ENCODE measurements at regions not wholly inside any gene's neighbourhood (a gene's known extent, or its start where the extent isn't known, plus 50 kb on each side); places are given as distances from the start of the nearest gene placed in this dataset.

- no peak for TF ChIP-seq SUZ12 (IDR thresholded peaks at IDR 0.05; ENCODE audit: low read length)
Measured at GRCh38 chr7:47647918-47648250, 66.0 kb upstream of the TNS3 start (continued).
